SK-N-SH (cell line): ENCODE measurements at regions not wholly inside any gene's neighbourhood (a gene's known extent, or its start where the extent isn't known, plus 50 kb on each side); places are given as distances from the start of the nearest gene placed in this dataset.

Source experiments
- CHD2 ChIP-seq: fragments of 150-350 bp; IDR thresholded peaks from 2 replicates; pipeline ENCODE4 v1.6.1; 2018; ENCODE audit warnings: low read length; ENCODE audit not compliant: partially characterized antibody
- CTCF ChIP-seq: fragments of 200-600 bp; sonication (generic); IDR thresholded peaks from 2 replicates; pipeline ENCODE4 v1.6.1; 2017; ENCODE audit warnings: antibody characterized with exemption, mild to moderate bottlenecking, moderate library complexity
- ELF1 ChIP-seq: IDR thresholded peaks from 2 replicates; pipeline ENCODE4 v1.4.0; 2012
- USF1 ChIP-seq: IDR thresholded peaks from 2 replicates; pipeline ENCODE4 v1.4.0; 2012; ENCODE audit warnings: low read depth, borderline replicate concordance
- USF2 ChIP-seq: fragments of 150-350 bp; IDR thresholded peaks from 2 replicates; pipeline ENCODE4 v1.6.1; 2017; ENCODE audit warnings: antibody characterized with exemption, low read length, low read depth, borderline replicate concordance

GRCh38 chr4:187575706-187576105 lies 419.9 kb upstream of the ZFP42 start:
- TF ChIP-seq USF2 (no peak), CTCF (no peak), USF1 (no peak), CHD2 (no peak), ELF1 (no peak)
